PFSK-1 (cell line): ENCODE measurements at regions not wholly inside any gene's neighbourhood (a gene's known extent, or its start where the extent isn't known, plus 50 kb on each side); places are given as distances from the start of the nearest gene placed in this dataset.

Source experiments
- FOXP2 ChIP-seq: optimal IDR thresholded peaks from 2 replicates; pipeline ENCODE3; 2011; ENCODE audit warnings: borderline replicate concordance, control low read depth, inconsistent platforms; ENCODE audit not compliant: insufficient read depth; ENCODE audit errors: extremely low read length, extremely low read depth
- POLR2AphosphoS5 ChIP-seq: IDR thresholded peaks from 2 replicates; pipeline ENCODE4 v1.6.1; 2012; ENCODE audit warnings: low read depth, mild to moderate bottlenecking, control low read depth, low read length, moderate library complexity
- SIN3A ChIP-seq: IDR thresholded peaks from 2 replicates; pipeline ENCODE4 v1.6.1; 2012; ENCODE audit warnings: mild to moderate bottlenecking, low read length, moderate library complexity, borderline replicate concordance; ENCODE audit not compliant: insufficient read depth
- TAF1 ChIP-seq: IDR thresholded peaks from 2 replicates; pipeline ENCODE4 v1.6.1; 2012; ENCODE audit warnings: low read length, control low read depth, borderline replicate concordance; ENCODE audit not compliant: insufficient read depth
- TF ChIP-seq, protein P1 (sequence below), 2 experiments: IDR thresholded peaks; 2 replicates each; pipeline versions ENCODE4 v1.6.1 to v1.8.0; 2011 to 2012; ENCODE audit warnings: low read depth in 2 of 2, low read length in 2 of 2, control low read depth in 1 of 2, inconsistent platforms in 1 of 2, mild to moderate bottlenecking in 1 of 2, moderate library complexity in 1 of 2; ENCODE audit not compliant: insufficient read depth in 1 of 2

DNA sequence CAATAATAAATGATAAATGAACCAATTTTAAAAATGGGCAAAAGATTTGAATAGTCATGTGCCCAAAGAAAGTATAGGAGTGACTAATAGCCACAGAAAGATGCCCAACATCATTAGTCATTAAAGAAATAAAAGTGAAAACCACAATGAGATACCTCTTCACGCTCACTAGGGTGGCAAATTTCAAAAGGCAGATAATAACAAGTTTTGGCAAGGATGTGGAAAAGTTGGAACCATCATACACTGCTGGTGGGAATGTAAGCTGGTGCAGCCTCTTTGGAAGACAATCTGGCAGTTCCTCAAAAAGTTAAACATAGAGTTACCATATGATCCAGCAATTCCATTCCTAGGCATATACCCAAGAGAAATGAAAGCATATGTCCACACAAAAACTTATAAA lies 1819.8 kb downstream of the MAT2B start:
- TF ChIP-seq FOXP2 (no peak), SIN3A (no peak), TAF1 (no peak), POLR2AphosphoS5 (no peak)
- TF ChIP-seq, protein P1, sequence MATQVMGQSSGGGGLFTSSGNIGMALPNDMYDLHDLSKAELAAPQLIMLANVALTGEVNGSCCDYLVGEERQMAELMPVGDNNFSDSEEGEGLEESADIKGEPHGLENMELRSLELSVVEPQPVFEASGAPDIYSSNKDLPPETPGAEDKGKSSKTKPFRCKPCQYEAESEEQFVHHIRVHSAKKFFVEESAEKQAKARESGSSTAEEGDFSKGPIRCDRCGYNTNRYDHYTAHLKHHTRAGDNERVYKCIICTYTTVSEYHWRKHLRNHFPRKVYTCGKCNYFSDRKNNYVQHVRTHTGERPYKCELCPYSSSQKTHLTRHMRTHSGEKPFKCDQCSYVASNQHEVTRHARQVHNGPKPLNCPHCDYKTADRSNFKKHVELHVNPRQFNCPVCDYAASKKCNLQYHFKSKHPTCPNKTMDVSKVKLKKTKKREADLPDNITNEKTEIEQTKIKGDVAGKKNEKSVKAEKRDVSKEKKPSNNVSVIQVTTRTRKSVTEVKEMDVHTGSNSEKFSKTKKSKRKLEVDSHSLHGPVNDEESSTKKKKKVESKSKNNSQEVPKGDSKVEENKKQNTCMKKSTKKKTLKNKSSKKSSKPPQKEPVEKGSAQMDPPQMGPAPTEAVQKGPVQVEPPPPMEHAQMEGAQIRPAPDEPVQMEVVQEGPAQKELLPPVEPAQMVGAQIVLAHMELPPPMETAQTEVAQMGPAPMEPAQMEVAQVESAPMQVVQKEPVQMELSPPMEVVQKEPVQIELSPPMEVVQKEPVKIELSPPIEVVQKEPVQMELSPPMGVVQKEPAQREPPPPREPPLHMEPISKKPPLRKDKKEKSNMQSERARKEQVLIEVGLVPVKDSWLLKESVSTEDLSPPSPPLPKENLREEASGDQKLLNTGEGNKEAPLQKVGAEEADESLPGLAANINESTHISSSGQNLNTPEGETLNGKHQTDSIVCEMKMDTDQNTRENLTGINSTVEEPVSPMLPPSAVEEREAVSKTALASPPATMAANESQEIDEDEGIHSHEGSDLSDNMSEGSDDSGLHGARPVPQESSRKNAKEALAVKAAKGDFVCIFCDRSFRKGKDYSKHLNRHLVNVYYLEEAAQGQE (IDR thresholded peaks at IDR 0.05; ENCODE audit: insufficient read depth in 1 of 2, low read depth in 2 of 2, low read length in 2 of 2) = no peak

DNA sequence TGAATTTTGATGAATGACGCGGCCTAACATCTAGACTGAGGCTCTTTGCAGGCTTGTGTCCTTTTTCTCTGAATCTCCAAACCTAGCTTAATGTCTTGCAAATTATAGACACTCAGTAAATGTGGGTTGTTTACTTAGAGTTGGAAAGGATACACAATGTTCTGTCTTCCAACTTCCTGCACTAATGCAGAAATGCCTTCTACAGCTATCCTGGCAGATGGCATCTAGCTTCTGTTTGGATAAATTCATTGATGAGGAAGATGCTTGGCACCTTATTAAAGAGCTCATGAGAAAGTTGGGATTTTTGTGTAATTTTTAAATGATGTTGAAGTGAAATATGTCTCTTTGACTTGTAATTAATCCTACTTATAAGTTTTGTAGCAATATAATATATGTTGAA lies 1822.2 kb downstream of the MAT2B start:
- TF ChIP-seq, protein P1 (IDR thresholded peaks at IDR 0.05; ENCODE audit: insufficient read depth in 1 of 2, low read depth in 2 of 2, low read length in 2 of 2) = no peak
- TF ChIP-seq TAF1 (no peak), POLR2AphosphoS5 (no peak), SIN3A (no peak), FOXP2 (no peak)

DNA sequence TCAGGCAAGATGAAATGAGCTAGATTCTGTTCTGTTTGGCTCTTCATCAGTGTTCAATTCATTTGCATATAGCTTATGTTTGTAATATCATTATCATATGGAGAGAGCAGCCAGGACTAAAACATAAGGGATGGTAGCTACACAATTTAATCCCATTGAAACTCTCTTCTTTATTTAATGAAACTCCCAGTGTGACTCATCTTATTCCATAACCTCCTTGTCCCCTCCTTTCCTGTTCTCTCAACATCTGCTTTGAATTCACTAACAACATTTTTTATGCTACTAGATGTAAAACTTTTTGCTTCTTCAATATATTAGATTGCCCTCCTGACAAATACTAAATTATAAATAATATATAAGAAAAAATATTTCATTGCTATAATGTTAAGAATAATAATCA lies 1823.4 kb downstream of the MAT2B start:
- TF ChIP-seq, protein P1 (IDR thresholded peaks at IDR 0.05; ENCODE audit: insufficient read depth in 1 of 2, low read depth in 2 of 2, low read length in 2 of 2) = no peak
- TF ChIP-seq POLR2AphosphoS5 (no peak), TAF1 (no peak), SIN3A (no peak), FOXP2 (no peak)

DNA sequence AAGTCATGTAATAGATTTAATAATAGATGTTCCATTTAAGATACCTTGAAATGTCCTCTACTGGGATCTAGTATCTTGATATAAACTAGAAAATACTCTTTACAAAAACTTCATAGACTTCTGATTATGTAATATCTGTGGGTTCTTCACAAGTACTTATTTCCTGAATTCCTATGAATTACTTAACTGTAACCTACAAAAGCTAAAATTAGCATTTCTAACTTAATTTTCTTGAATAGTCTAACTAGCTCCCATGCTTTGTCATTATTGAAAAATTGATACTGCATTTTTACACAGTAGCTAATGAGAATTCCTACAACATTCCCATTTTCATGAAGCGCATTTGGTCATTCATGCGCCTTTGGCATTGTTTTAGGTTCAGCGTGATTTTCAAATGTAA lies 1828.2 kb downstream of the MAT2B start:
- TF ChIP-seq FOXP2 (no peak), SIN3A (no peak), TAF1 (no peak)

DNA sequence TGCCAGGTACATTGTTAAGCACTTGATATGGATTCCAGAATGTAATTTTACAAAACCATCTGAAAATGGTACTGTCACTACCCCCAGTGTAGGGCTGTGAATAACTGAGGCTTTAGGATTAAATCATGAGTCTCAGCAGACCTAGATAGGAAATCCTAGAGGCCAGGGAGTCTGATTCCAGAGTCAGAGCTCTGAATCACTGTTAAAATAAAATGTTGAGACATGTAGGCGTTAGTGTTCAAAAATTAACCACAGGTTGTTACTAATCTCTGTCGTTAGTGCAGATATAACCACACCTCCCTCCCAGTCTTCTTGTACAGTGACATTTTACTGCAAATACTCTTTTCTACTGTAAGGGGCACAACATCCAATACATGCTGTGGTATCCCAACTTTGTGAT lies 1828.8 kb downstream of the MAT2B start:
- TF ChIP-seq POLR2AphosphoS5 = no peak
- no peak for TF ChIP-seq SIN3A
- no peak for TF ChIP-seq FOXP2
- no peak for TF ChIP-seq TAF1
- TF ChIP-seq, protein P1 (IDR thresholded peaks at IDR 0.05; ENCODE audit: insufficient read depth in 1 of 2, low read depth in 2 of 2, low read length in 2 of 2) = no peak
